ENCODE measurements at regions not wholly inside any gene's neighbourhood (a gene's known extent, or its start where the extent isn't known, plus 50 kb on each side); places are given as distances from the start of the nearest gene placed in this dataset.

GRCh38 chr20:40085513-40085912 lies 603.5 kb downstream of the MAFB start:
- H3K27ac ChIP-seq, result no peak overlapping the region
- H3K4me3 ChIP-seq, result no peak overlapping the region
- no peak for DNase-seq (ENCODE audit: low spot score)
- no peak for TF ChIP-seq CTCF (IDR thresholded peaks at IDR 0.05)

GRCh38 chr20:40082436-40082835 lies 606.6 kb downstream of the MAFB start:
- no peak for TF ChIP-seq CTCF (IDR thresholded peaks at IDR 0.05)
- no peak for DNase-seq (ENCODE audit: low spot score)
- H3K27ac ChIP-seq, result no peak overlapping the region
- no peak overlapping the region for H3K4me3 ChIP-seq

GRCh38 chr20:40081653-40082052 lies 607.4 kb downstream of the MAFB start:
- no peak overlapping the region for H3K4me3 ChIP-seq
- TF ChIP-seq CTCF (IDR thresholded peaks at IDR 0.05), result no peak
- no peak for DNase-seq (ENCODE audit: low spot score)
- no peak overlapping the region for H3K27ac ChIP-seq

- no peak for TF ChIP-seq CTCF (IDR thresholded peaks at IDR 0.05)
- Histone ChIP-seq H3K27ac (no peak overlapping the region), H3K4me3 (no peak overlapping the region)
- no peak for DNase-seq (ENCODE audit: low spot score)
Measured at GRCh38 chr20:40080041-40080652, 608.9 kb downstream of the MAFB start.

GRCh38 chr20:40073535-40074111 lies 615.4 kb downstream of the MAFB start:
- no peak for TF ChIP-seq CTCF (IDR thresholded peaks at IDR 0.05)
- Histone ChIP-seq H3K27ac (no peak overlapping the region), H3K4me3 (no peak overlapping the region)
- DNase-seq (ENCODE audit: low spot score), result no peak

- Histone ChIP-seq H3K4me3 (no peak overlapping the region), H3K27ac (no peak overlapping the region)
- no peak for DNase-seq (ENCODE audit: low spot score)
- TF ChIP-seq CTCF (IDR thresholded peaks at IDR 0.05), result no peak
Measured at GRCh38 chr20:40072907-40073306, 616.1 kb downstream of the MAFB start.

GRCh38 chr20:40056171-40056570 lies 632.9 kb downstream of the MAFB start:
- TF ChIP-seq CTCF (IDR thresholded peaks at IDR 0.05), result no peak
- no peak overlapping the region for H3K27ac ChIP-seq
- no peak overlapping the region for H3K4me3 ChIP-seq
- DNase-seq (ENCODE audit: low spot score), result no peak

All from coronary artery (tissue), 2 donors.